ENCODE measurements at regions not wholly inside any gene's neighbourhood (a gene's known extent, or its start where the extent isn't known, plus 50 kb on each side); places are given as distances from the start of the nearest gene placed in this dataset.

GRCh38 chr22:48340727-48341709 is 1486.7 kb downstream of the BRD1 start:
- peaks cover 0 to 52% (median 0%) of the 10 kb centered on the region in 4 donors for H3K27me3 ChIP-seq
- WGBS, 2 donors: 14 to 21% methylated on average over 19 to 21 of the region's 29 CpGs
- DNase-seq: no peak
- no peak overlapping the region for H3K4me3 ChIP-seq
- no peaks in the 10 kb centered on the region for H3K36me3 ChIP-seq
- H3K9me3 ChIP-seq: no peaks in the 10 kb centered on the region
- intact Hi-C loops (cut with DNase I): no loop called here
- no peaks in the 10 kb centered on the region for H3K4me1 ChIP-seq
- TF ChIP-seq CTCF (IDR thresholded peaks at IDR 0.05) (no peak), POLR2A (IDR thresholded peaks at IDR 0.05) (no peak)
- H3K27ac ChIP-seq: no peak overlapping the region

- 40 to 85% methylated on average over 1 to 10 of the region's 10 CpGs for WGBS, 2 donors
- intact Hi-C loops (cut with DNase I): no loop called here
- peaks cover 0 to 50% (median 0%) of the 10 kb centered on the region in 4 donors for H3K27me3 ChIP-seq
- H3K36me3 ChIP-seq: no peaks in the 10 kb centered on the region
- H3K9me3 ChIP-seq: no peaks in the 10 kb centered on the region
- no peaks in the 10 kb centered on the region for H3K4me1 ChIP-seq
- no peak overlapping the region for H3K27ac ChIP-seq
- TF ChIP-seq CTCF (IDR thresholded peaks at IDR 0.05): no peak
- TF ChIP-seq POLR2A (IDR thresholded peaks at IDR 0.05): no peak
- DNase-seq: no peak
- H3K4me3 ChIP-seq: no peak overlapping the region
Measured at GRCh38 chr22:48340191-48340590, 1487.5 kb downstream of the BRD1 start.

GRCh38 chr22:48338793-48339705 is 1488.6 kb downstream of the BRD1 start:
- H3K27ac ChIP-seq: no peak overlapping the region
- DNase-seq: no peak
- TF ChIP-seq CTCF (IDR thresholded peaks at IDR 0.05): no peak
- no peak for TF ChIP-seq POLR2A (IDR thresholded peaks at IDR 0.05)
- no peaks in the 10 kb centered on the region for H3K9me3 ChIP-seq
- H3K4me1 ChIP-seq: no peaks in the 10 kb centered on the region
- no peak overlapping the region for H3K4me3 ChIP-seq
- peaks cover 0 to 50% (median 0%) of the 10 kb centered on the region in 4 donors for H3K27me3 ChIP-seq
- intact Hi-C loops (cut with DNase I): no loop called here
- WGBS, 2 donors: 74 to 78% methylated on average over 10 to 14 of the region's 20 CpGs
- H3K36me3 ChIP-seq: no peaks in the 10 kb centered on the region

GRCh38 chr22:48337957-48338792 is 1489.5 kb downstream of the BRD1 start:
- Histone ChIP-seq H3K4me3 (no peak overlapping the region), H3K9me3 (no peaks in the 10 kb centered on the region), H3K36me3 (no peaks in the 10 kb centered on the region), H3K4me1 (no peaks in the 10 kb centered on the region), H3K27ac (no peak overlapping the region), H3K27me3 (peaks cover 0 to 50% (median 0%) of the 10 kb centered on the region in 4 donors)
- TF ChIP-seq CTCF (IDR thresholded peaks at IDR 0.05) (no peak), POLR2A (IDR thresholded peaks at IDR 0.05) (no peak)
- 81 to 90% methylated on average over 2 to 3 of the region's 17 CpGs for WGBS, 2 donors
- intact Hi-C loops (cut with DNase I): no loop called here
- DNase-seq: no peak

Measured in esophagus squamous epithelium (tissue), 5 donors.